ENCODE measurements at regions not wholly inside any gene's neighbourhood (a gene's known extent, or its start where the extent isn't known, plus 50 kb on each side); places are given as distances from the start of the nearest gene placed in this dataset.
"Not testable (repeated sequence)": the region's sequence is repeated elsewhere in the genome, so short reads cannot be mapped to it uniquely, and the experiment has no call there.

- TF ChIP-seq EP300, CTCF, POLR2A (IDR thresholded peaks at IDR 0.05): not testable (repeated sequence)
These were observed 824.7 kb downstream of the LRRTM4 start for GRCh38 chr2:76697439-76697838.
